ENCODE measurements at regions not wholly inside any gene's neighbourhood (a gene's known extent, or its start where the extent isn't known, plus 50 kb on each side); places are given as distances from the start of the nearest gene placed in this dataset.

GRCh38 chr6:121816361-121816760, 380.9 kb downstream of the GJA1 start:
- Histone ChIP-seq H3F3A (ENCODE audit: insufficient read depth, low read length) (no peaks in the 10 kb centered on the region), H3K27ac (ENCODE audit: low read depth, low read length, poor library complexity, severe bottlenecking) (no peak overlapping the region), H3K4me1 (ENCODE audit: insufficient read depth, low read length, severe bottlenecking) (no peaks in the 10 kb centered on the region), H3K36me3 (ENCODE audit: insufficient read depth, low read length) (no peaks in the 10 kb centered on the region), H2AFZ (ENCODE audit: low read length) (no peak overlapping the region), H4K20me1 (ENCODE audit: insufficient read depth, low read length) (no peaks in the 10 kb centered on the region), H3K4me3 (ENCODE audit: low read depth, low read length, poor library complexity, severe bottlenecking) (no peak overlapping the region), H3K27me3 (ENCODE audit: insufficient read depth, low read length) (no peaks in the 10 kb centered on the region), H3K4me2 (ENCODE audit: low read length) (no peak overlapping the region), H3K9me3 (ENCODE audit: low read length) (no peaks in the 10 kb centered on the region), H3K9me2 (ENCODE audit: low read depth, low read length) (no peaks in the 10 kb centered on the region), H3K79me2 (ENCODE audit: insufficient read depth, low read length) (no peaks in the 10 kb centered on the region), H3K9ac (ENCODE audit: low read length) (no peak overlapping the region)
- no peak for TF ChIP-seq CTCF (IDR thresholded peaks at IDR 0.05; ENCODE audit: low read length)
- TF ChIP-seq EZH2 (IDR thresholded peaks at IDR 0.05; ENCODE audit: borderline replicate concordance, low read length): no peak

GRCh38 chr6:121816906-121817540, 381.6 kb downstream of the GJA1 start:
- H2AFZ ChIP-seq (ENCODE audit: low read length): no peak overlapping the region
- H3K4me3 ChIP-seq (ENCODE audit: low read depth, low read length, poor library complexity, severe bottlenecking): no peak overlapping the region

GRCh38 chr6:121823437-121823851, 388.0 kb downstream of the GJA1 start:
- Histone ChIP-seq H3K27me3 (ENCODE audit: insufficient read depth, low read length) (no peaks in the 10 kb centered on the region), H3K79me2 (ENCODE audit: insufficient read depth, low read length) (no peaks in the 10 kb centered on the region), H2AFZ (ENCODE audit: low read length) (no peak overlapping the region), H3K9me2 (ENCODE audit: low read depth, low read length) (no peaks in the 10 kb centered on the region), H4K20me1 (ENCODE audit: insufficient read depth, low read length) (no peaks in the 10 kb centered on the region), H3K9me3 (ENCODE audit: low read length) (no peaks in the 10 kb centered on the region), H3K36me3 (ENCODE audit: insufficient read depth, low read length) (no peaks in the 10 kb centered on the region), H3K9ac (ENCODE audit: low read length) (no peak overlapping the region), H3K27ac (ENCODE audit: low read depth, low read length, poor library complexity, severe bottlenecking) (no peak overlapping the region), H3K4me2 (ENCODE audit: low read length) (no peak overlapping the region), H3K4me3 (ENCODE audit: low read depth, low read length, poor library complexity, severe bottlenecking) (no peak overlapping the region), H3K4me1 (ENCODE audit: insufficient read depth, low read length, severe bottlenecking) (no peaks in the 10 kb centered on the region), H3F3A (ENCODE audit: insufficient read depth, low read length) (no peaks in the 10 kb centered on the region)
- TF ChIP-seq EZH2 (IDR thresholded peaks at IDR 0.05; ENCODE audit: borderline replicate concordance, low read length) (no peak), CTCF (IDR thresholded peaks at IDR 0.05; ENCODE audit: low read length) (no peak)

More at GRCh38 chr6:121816906-121817540, 381.6 kb downstream of the GJA1 start:
- Histone ChIP-seq H3K4me1 (ENCODE audit: insufficient read depth, low read length, severe bottlenecking) (no peaks in the 10 kb centered on the region), H3K36me3 (ENCODE audit: insufficient read depth, low read length) (no peaks in the 10 kb centered on the region), H3K4me2 (ENCODE audit: low read length) (no peak overlapping the region), H3K27me3 (ENCODE audit: insufficient read depth, low read length) (no peaks in the 10 kb centered on the region), H3K27ac (ENCODE audit: low read depth, low read length, poor library complexity, severe bottlenecking) (no peak overlapping the region), H4K20me1 (ENCODE audit: insufficient read depth, low read length) (no peaks in the 10 kb centered on the region), H3F3A (ENCODE audit: insufficient read depth, low read length) (no peaks in the 10 kb centered on the region), H3K79me2 (ENCODE audit: insufficient read depth, low read length) (no peaks in the 10 kb centered on the region), H3K9me3 (ENCODE audit: low read length) (no peaks in the 10 kb centered on the region), H3K9ac (ENCODE audit: low read length) (no peak overlapping the region), H3K9me2 (ENCODE audit: low read depth, low read length) (no peaks in the 10 kb centered on the region)
- no peak for TF ChIP-seq EZH2 (IDR thresholded peaks at IDR 0.05; ENCODE audit: borderline replicate concordance, low read length)
- TF ChIP-seq CTCF (IDR thresholded peaks at IDR 0.05; ENCODE audit: low read length): no peak

Data from OCI-LY1 (cell line).